VCaP (cell line): ENCODE measurements at regions not wholly inside any gene's neighbourhood (a gene's known extent, or its start where the extent isn't known, plus 50 kb on each side); places are given as distances from the start of the nearest gene placed in this dataset.

Source experiments
- H3K27ac ChIP-seq: fragments of 450-650 bp; 2 replicates; pipeline ENCODE4 v1.5.1; 2017
- CTCF ChIP-seq: fragments of 450-650 bp; conservative IDR thresholded peaks from 2 replicates; pipeline ENCODE4 v1.5.1; 2017; ENCODE audit warnings: mild to moderate bottlenecking, moderate library complexity

GRCh38 chr2:4718777-4719176 lies 973.4 kb upstream of the SOX11 start:
- no peak for TF ChIP-seq CTCF
- no peak overlapping the region for H3K27ac ChIP-seq

- no peak overlapping the region for H3K27ac ChIP-seq
- no peak for TF ChIP-seq CTCF
These were observed 966.6 kb upstream of the SOX11 start for GRCh38 chr2:4725618-4726017.

GRCh38 chr2:4732560-4732959 lies 959.6 kb upstream of the SOX11 start:
- no peak overlapping the region for H3K27ac ChIP-seq
- no peak for TF ChIP-seq CTCF

GRCh38 chr2:4745056-4745991 lies 946.9 kb upstream of the SOX11 start:
- no peak for TF ChIP-seq CTCF
- no peak overlapping the region for H3K27ac ChIP-seq

GRCh38 chr2:4753721-4754120 lies 938.5 kb upstream of the SOX11 start:
- no peak for TF ChIP-seq CTCF
- no peak overlapping the region for H3K27ac ChIP-seq

GRCh38 chr2:4762951-4763376 lies 929.2 kb upstream of the SOX11 start:
- no peak overlapping the region for H3K27ac ChIP-seq
- TF ChIP-seq CTCF = peak; percentile 76

- no peak for TF ChIP-seq CTCF
- no peak overlapping the region for H3K27ac ChIP-seq
These were observed 926.2 kb upstream of the SOX11 start for GRCh38 chr2:4765787-4766530.
